Spleen (tissue), 11 donors: ENCODE measurements at regions not wholly inside any gene's neighbourhood (a gene's known extent, or its start where the extent isn't known, plus 50 kb on each side); places are given as distances from the start of the nearest gene placed in this dataset.

ENCODE experiments used
- DNase-seq: peaks from one replicate; pipeline ENCODE4 v3.0.0-alpha.2; 2020
- H3K27ac ChIP-seq, 8 donors: fragments of 200-600 bp; sonication (generic) in 7 of 8; 1 replicate in 4 of 8; 2 replicates in 4 of 8; pipeline versions ENCODE4 v1.5.0 to v1.8.0; 2016 to 2021; ENCODE audit warnings: inconsistent platforms in 4 of 8, mild to moderate bottlenecking in 4 of 8, moderate library complexity in 1 of 8
- H3K27me3 ChIP-seq, 7 donors: fragments of 200-600 bp; sonication (generic) in 6 of 7; replicated peaks in 1 of 7; 1 replicate in 4 of 7; 2 replicates in 3 of 7; pipeline versions ENCODE4 v1.5.0 to v1.8.0; 2016 to 2021; ENCODE audit warnings: inconsistent platforms in 3 of 7, mild to moderate bottlenecking in 1 of 7
- H3K36me3 ChIP-seq, 6 donors: fragments of 200-600 bp; sonication (generic) in 5 of 6; 1 replicate in 4 of 6; 2 replicates in 2 of 6; pipeline versions ENCODE4 v1.5.0 to v1.8.0; 2016 to 2021; ENCODE audit warnings: inconsistent platforms in 2 of 6
- H3K4me1 ChIP-seq, 6 donors: fragments of 200-600 bp; sonication (generic) in 5 of 6; 1 replicate in 3 of 6; 2 replicates in 3 of 6; pipeline versions ENCODE4 v1.5.0 to v1.8.0; 2016 to 2021; ENCODE audit warnings: inconsistent platforms in 3 of 6
- H3K4me3 ChIP-seq, 8 donors: fragments of 200-600 bp; sonication (generic) in 7 of 8; 1 replicate in 4 of 8; 2 replicates in 4 of 8; pipeline versions ENCODE4 v1.5.0 to v1.8.0; 2016 to 2021; ENCODE audit warnings: inconsistent platforms in 4 of 8, mild to moderate bottlenecking in 4 of 8, moderate library complexity in 2 of 8
- H3K9me3 ChIP-seq, 8 donors: fragments of 200-600 bp; sonication (generic) in 7 of 8; 1 replicate in 4 of 8; 2 replicates in 4 of 8; pipeline versions ENCODE4 v1.5.0 to v1.8.0; 2016 to 2021; ENCODE audit warnings: inconsistent platforms in 4 of 8
- CTCF ChIP-seq, 11 experiments: fragments of 200-600 bp in 7 of 11; fragments of 450-650 bp in 4 of 11; sonication (generic) in 4 of 11; IDR thresholded peaks in 8 of 11; conservative IDR thresholded peaks in 3 of 11; 1 replicate in 7 of 11; 2 replicates in 4 of 11; pipeline versions ENCODE4 v1.4.0 to v1.8.0; 2016 to 2021; ENCODE audit warnings: antibody characterized with exemption in 11 of 11, inconsistent platforms in 4 of 11, mild to moderate bottlenecking in 1 of 11
- POLR2A ChIP-seq, 3 donors: fragments of 450-650 bp; IDR thresholded peaks; one replicate each; pipeline ENCODE4 v1.5.1; 2017; ENCODE audit warnings: antibody characterized with exemption in 3 of 3, mild to moderate bottlenecking in 1 of 3
- POLR2AphosphoS5 ChIP-seq, 3 donors: sonication (generic); formaldehyde crosslinking; IDR thresholded peaks; one replicate each; pipeline ENCODE4 v1.5.1; 2017; ENCODE audit warnings: antibody characterized with exemption in 3 of 3
- WGBS, 5 donors: extraction: QIAGEN DNeasy Blood & Tissue Kit in 3 of 5; methylation state at CpG; one replicate each; pipeline versions ENCODE4 v1.1.5 to v1.1.7; 2013 to 2018; 5-methylcytosine and 5-hydroxymethylcytosine counted together
- intact Hi-C: fragments of 100-400 bp; cut with DNase I; formaldehyde crosslinking; loops from one replicate; pipeline ENCODE4 v1.15.0; 2023; ENCODE audit warnings: low total_unique reads
- donor health status: healthy with polysubstance abuse.
- donor health status: DM: no; HTN: no; CAD: no; lungs with moderate emphysema.
- donor health status: DM: no; HTN: no; CAD: no.
- donor health status: Bipolar disorder and iron deficiency.
- donor health status: healthy.
- donor health status: DM: no; HTN: no; CAD: no.
- donor health status: DM: yes; HTN: yes; CAD: no.

DNA sequence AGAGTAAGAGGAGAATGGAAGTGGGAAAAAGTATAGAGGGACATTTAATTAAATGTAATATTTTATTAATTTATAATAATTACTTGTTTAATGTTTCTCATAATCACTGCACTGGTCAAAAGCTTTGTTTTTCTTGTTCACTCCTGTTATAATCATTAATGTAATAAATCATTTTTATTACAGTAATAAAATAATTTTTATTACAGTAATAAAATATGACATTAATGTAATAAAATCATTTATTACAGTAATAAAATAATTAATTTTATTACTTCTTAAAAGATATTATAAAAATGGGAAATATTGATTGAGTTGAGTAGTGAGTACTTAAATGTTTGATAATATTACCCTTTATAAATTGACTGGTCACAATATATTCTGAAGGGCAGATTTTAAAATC is 181.1 kb upstream of the SOX2 start:
- Histone ChIP-seq H3K9me3 (peaks cover 0 to 31% (median 20%) of the 10 kb centered on the region in 8 donors), H3K4me1 (no peaks in the 10 kb centered on the region), H3K27ac (no peak overlapping the region), H3K36me3 (no peaks in the 10 kb centered on the region), H3K27me3 (no peaks in the 10 kb centered on the region), H3K4me3 (no peak overlapping the region)
- intact Hi-C loops: no loop called here
- DNase-seq: no peak
- TF ChIP-seq POLR2A (IDR thresholded peaks at IDR 0.05) (no peak), CTCF (IDR thresholded peaks at IDR 0.05 in 8 of 11, conservative IDR thresholded peaks at IDR 0.05 in 3 of 11) (no peak), POLR2AphosphoS5 (IDR thresholded peaks at IDR 0.05) (no peak)

DNA sequence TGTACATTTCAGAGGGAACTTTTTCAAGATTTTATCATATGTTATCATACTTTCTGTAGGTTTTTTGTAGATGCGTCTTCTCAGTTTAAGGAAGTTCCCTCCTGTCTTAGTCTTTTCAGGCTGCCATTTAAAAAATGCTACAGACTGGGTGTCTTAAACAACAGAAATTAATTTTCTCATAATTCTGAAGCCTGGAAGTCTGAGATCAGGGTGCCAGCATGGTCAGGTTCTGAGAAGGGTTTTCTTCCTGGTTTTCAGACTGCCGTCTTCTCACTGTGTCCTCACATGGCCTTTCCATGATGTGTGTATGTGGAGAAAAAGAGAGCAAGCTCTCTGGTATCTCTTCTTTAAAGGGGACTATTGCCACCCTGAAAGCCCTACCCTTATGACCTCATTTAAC is 189.9 kb upstream of the SOX2 start:
- Histone ChIP-seq H3K4me3 (no peak overlapping the region), H3K4me1 (no peaks in the 10 kb centered on the region), H3K9me3 (peaks cover 0 to 59% (median 46%) of the 10 kb centered on the region in 8 donors), H3K27me3 (no peaks in the 10 kb centered on the region), H3K27ac (no peak overlapping the region), H3K36me3 (no peaks in the 10 kb centered on the region)
- DNase-seq: no peak
- TF ChIP-seq POLR2A (IDR thresholded peaks at IDR 0.05): no peak
- no peak for TF ChIP-seq POLR2AphosphoS5 (IDR thresholded peaks at IDR 0.05)
- TF ChIP-seq CTCF (IDR thresholded peaks at IDR 0.05 in 8 of 11, conservative IDR thresholded peaks at IDR 0.05 in 3 of 11): no peak
- intact Hi-C loops: no loop called here
- WGBS, 5 donors: 92 to 95% (median 95%) methylated on average over 2 of the region's 2 CpGs

DNA sequence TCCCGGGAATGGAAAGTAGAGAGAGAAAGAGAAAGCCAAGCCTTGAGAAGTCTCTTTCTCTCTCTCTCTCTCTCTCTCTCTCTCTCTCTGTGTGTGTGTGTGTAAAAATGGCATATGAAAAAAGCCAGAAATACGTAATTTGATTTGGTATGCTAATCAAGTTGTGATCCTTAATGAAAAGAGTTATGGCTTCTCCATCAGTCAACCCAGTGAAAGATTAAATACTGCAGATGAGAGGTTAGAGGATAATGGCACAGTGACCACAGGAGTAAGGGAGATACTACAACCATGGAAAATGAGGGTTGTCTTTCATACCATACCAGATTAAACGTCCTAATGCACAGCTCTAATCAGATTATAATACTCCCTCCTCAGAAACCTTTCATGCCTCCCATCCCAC is 193.5 kb upstream of the SOX2 start:
- no peak for DNase-seq
- TF ChIP-seq POLR2AphosphoS5 (IDR thresholded peaks at IDR 0.05) (no peak), POLR2A (IDR thresholded peaks at IDR 0.05) (no peak), CTCF (IDR thresholded peaks at IDR 0.05 in 8 of 11, conservative IDR thresholded peaks at IDR 0.05 in 3 of 11) (no peak)
- no peaks in the 10 kb centered on the region for H3K27me3 ChIP-seq
- peaks cover 0 to 38% (median 21%) of the 10 kb centered on the region in 8 donors for H3K9me3 ChIP-seq
- intact Hi-C loops: no loop called here
- H3K36me3 ChIP-seq: no peaks in the 10 kb centered on the region
- 63 to 80% (median 70%) methylated on average over 3 of the region's 3 CpGs for WGBS, 5 donors
- no peaks in the 10 kb centered on the region for H3K4me1 ChIP-seq
- H3K27ac ChIP-seq: no peak overlapping the region
- no peak overlapping the region for H3K4me3 ChIP-seq

DNA sequence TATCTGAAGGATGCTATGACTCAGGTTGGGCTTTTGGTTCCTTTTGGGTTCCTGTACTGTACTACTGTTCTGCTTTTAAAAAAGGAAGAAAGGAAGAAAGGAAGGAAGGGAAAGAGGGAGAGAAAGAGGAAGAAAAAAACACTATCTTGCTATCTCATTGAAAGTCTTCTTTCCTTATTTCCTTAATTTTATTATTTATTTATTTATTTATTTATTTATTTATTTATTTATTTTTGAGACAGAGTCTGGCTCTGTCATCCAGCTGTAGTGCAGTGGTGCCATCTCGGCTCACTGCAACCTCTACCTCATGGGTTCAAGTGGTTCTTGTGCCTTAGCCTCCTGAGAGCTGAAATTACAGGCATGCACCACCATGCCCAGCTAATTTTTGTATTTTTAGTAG is 198.9 kb upstream of the SOX2 start:
- H3K36me3 ChIP-seq: no peaks in the 10 kb centered on the region
- intact Hi-C loops: no loop called here
- DNase-seq: no peak
- no peak overlapping the region for H3K4me3 ChIP-seq
- TF ChIP-seq CTCF (IDR thresholded peaks at IDR 0.05 in 8 of 11, conservative IDR thresholded peaks at IDR 0.05 in 3 of 11) (no peak), POLR2A (IDR thresholded peaks at IDR 0.05) (no peak), POLR2AphosphoS5 (IDR thresholded peaks at IDR 0.05) (no peak)
- no peak overlapping the region for H3K27ac ChIP-seq
- 73 to 93% (median 82%) methylated on average over 1 of the region's 1 CpG for WGBS, 5 donors
- H3K9me3 ChIP-seq: peaks cover 0 to 71% (median 54%) of the 10 kb centered on the region in 8 donors
- no peaks in the 10 kb centered on the region for H3K4me1 ChIP-seq
- H3K27me3 ChIP-seq: no peaks in the 10 kb centered on the region
